NOMO-1 treated with dmso at 0.1 percent for 144 hours (cell line): ENCODE measurements at regions not wholly inside any gene's neighbourhood (a gene's known extent, or its start where the extent isn't known, plus 50 kb on each side); places are given as distances from the start of the nearest gene placed in this dataset.

ENCODE experiments used
- DNase-seq: peaks from one replicate; lab custom pipeline; 2025; ENCODE audit not compliant: unreplicated experiment; lab: John Stamatoyannopoulos, UW

- DNase-seq: no peak
These were observed 473.4 kb downstream of the CMPK2 start for GRCh38 chr2:6392354-6392753.

DNA sequence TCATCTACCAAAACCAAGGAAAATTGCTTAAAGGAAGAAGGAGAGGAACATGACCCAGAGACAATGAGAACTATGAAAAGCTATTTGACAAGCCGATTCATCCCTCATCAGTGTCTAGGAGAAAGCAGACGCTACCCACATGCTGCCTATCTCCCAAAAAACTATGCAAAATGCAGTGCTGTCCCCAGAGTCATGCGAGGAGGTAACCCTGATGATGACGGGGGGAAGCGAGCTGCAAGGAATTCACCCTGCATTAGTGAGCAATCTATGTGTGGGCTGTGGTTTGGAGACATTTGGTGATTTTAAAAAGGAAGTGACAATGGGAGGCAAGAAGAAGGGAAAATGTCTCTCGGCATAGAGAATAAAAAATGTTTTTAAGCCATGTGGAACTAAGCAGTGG lies 472.7 kb downstream of the CMPK2 start:
- no peak for DNase-seq

GRCh38 chr2:6393819-6394218 lies 471.9 kb downstream of the CMPK2 start:
- DNase-seq: no peak

DNA sequence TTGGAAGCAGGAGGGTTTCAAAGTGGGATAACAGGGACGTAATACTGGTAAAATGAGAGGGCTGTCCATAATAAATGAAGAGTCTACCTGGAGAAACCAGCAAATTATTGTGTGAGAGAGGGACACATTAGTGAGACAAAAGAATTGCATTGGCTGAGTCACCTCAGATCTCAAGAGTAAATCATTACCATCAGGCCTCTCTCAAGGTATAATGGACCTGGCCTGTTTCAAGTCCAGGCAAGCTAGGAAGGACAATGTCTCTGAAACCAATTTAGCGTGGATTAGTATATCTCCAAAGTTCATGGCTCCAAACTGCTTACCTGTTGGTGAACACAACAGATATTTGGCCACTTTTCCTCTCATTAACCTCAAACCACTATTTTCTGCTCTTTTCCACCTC lies 471.4 kb downstream of the CMPK2 start:
- no peak for DNase-seq

DNA sequence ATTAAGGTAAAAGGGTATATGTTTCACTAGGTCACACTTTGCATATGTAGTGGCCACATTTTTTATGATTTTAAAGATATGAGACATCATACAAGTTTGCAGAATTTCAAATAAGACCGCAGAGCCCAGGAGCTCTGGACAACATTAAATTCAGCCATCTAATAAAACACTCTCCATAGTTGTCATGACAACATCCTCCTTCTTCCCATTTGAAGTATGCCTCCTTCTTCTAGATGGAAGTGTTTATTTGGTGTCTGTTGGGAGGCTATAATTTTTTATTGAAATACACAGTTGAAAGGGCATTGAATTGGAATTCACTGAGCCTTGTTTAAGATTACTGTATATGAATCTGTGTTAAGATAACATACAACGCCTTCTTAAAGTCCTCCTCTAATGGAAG lies 467.3 kb downstream of the CMPK2 start:
- DNase-seq: no peak

- DNase-seq: no peak
These were observed 464.4 kb downstream of the CMPK2 start for GRCh38 chr2:6401301-6401700.

- no peak for DNase-seq
These were observed 457.6 kb downstream of the CMPK2 start for GRCh38 chr2:6408057-6408456.

DNA sequence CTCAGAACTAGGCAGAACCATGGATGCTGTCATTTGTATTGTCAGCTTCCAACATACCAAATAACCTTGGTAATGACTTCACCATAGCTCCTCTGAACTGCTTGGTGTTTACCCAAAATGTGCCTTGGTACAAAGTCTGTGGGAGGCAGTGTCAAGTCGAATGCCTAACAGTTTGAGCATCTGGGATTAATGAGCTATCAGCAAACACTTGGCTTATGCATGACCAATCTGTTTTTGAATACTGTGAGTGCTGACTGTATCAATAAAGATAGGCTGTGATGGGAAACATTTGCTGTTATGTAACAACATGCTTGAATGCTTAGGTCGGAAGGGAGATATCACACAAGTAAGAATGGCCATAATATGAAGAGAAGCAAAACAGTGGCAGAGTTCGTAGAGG lies 455.4 kb downstream of the CMPK2 start:
- no peak for DNase-seq

- no peak for DNase-seq
These were observed 453.1 kb downstream of the CMPK2 start for GRCh38 chr2:6412533-6413091.

DNA sequence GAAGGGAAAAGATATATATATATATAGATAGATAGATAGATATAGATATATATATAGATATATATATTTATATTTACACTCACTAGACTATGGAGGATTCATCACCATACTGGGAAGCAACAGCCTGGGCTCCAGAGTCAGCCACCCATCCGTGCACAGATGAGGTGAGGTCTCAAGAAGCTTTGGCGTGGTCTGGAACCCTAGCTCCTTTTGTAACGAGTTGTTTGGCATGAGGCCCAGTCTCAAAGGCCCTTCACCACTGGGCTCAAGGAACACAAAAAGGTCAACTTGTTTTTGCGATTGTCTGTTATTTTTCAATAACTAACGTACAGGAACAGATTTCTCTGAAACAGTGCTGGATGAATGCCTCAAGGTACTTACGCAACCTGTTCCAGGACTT lies 448.7 kb downstream of the CMPK2 start:
- DNase-seq: no peak

GRCh38 chr2:6418291-6418690 lies 447.4 kb downstream of the CMPK2 start:
- DNase-seq: no peak

DNA sequence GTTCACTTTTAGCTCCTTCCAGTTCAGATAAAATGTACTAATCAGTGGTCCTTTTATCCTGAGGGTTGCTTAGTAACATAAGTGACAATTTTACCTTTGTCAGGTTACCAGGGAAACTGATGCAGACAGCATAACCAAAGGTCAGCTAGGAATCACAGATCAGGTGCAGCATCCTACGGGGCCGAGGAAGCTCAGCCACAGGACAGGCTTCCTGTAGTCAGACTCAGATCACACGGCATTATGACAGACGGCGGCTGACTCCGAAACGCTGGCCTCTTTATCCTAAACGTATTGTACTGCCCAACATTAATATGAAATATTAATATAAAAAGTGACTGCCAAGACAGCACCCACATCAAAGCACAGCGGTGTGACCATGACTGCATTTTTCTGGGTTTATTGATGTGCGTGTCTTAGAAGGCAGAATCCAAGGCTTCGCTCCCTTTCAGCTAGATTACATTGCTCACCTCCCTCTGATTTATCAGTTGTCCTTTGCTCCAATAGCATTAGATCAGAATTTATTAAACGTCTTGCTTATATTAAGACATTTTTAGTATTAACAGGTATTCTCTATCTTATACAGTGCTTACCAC lies 444.5 kb downstream of the CMPK2 start:
- DNase-seq: no peak

- DNase-seq: no peak
These were observed 443.8 kb downstream of the CMPK2 start for GRCh38 chr2:6421888-6422287.

GRCh38 chr2:6423157-6423556 lies 442.6 kb downstream of the CMPK2 start:
- no peak for DNase-seq

DNA sequence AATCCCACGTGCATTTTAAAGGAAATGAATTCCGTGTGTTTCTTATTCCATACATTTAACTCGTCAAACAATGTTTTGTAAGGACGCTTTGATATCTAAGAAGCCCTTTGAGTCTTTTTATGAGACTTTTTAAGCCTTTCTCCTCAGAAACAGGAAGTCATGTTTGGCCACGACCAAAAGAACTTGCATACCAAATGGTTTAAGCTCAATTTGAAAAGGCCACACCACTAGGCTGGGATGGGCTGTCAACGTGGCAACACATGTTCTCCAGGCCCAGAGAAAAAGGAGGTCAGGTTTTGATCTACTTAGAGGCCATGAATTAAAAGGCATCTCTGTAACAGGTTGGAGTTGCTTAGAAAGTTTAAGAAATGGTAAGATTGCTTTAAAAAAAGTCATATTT lies 441.8 kb downstream of the CMPK2 start:
- DNase-seq: no peak

- no peak for DNase-seq
These were observed 440.7 kb downstream of the CMPK2 start for GRCh38 chr2:6425032-6425431.

DNA sequence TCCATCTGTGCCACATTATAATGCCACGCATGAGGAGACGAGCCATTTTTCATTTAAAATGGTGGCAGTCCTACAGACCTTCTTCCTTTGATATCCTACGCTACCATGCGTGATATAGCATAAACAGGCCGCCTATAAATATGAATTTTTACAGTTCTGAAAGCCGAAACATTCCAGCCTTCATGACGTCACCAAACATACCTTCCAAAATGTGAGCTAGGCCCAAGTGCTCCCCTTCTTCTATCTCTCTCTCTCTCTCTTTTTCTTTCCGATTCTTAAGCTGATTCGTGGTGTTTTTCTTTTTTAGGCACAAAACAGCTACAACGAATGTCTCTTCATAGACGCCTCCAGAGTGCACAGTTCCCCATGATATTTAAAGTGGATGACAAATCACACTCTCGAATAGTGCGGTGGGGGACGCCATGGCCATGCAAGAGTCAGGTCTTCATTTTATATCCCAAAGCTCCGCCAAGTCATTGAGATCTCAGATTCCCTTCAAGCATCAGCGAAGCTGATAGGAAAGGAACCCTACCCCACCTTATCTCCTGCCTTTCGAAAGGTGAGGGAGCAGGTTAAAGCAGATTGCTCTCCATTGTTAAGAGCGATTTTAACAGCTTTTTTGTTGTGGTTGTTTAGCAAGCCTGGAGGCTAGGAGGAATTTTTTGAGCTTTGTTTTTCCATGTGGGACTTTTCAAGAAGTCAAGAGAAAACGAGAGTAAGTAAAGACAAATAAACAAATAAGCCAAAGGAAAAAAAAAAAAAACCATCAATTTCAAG lies 436.3 kb downstream of the CMPK2 start:
- DNase-seq: no peak

DNA sequence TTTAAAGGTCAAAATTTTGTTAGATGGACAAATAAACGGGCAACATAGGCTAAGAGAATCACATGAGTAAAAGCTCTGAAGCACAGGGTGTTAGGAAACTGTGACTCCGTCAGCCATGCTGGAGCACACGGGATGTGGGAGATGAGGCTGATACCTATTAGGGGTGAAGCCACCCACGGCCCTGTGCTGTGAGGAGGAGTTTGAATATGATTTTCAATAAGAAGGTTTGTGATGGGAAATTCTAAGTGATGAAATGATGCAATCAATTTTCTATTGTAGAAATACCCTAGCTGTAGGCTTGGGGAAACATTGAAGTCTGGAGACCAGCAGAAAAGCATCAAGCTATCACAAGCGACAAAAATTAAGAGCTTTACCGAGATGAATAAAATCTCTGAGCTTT lies 431.3 kb downstream of the CMPK2 start:
- DNase-seq: no peak

DNA sequence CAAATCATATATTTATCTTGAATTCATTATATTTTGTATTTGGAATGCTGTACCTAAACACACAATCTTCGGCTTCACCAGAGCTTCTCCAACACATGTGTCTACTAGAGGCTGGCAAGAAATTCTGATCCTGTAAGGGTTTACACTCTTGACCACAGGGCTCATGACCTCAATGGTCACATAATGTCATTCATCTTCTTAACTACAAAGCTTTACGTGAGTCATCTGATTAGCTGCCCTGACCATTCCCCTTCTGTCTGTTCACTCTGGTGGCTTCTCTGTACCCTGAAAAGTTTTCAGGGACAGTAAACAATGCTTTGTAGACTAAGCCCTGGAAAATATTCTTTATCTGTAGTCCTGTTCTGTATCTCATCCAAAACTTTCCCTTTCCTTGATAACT lies 423.9 kb downstream of the CMPK2 start:
- no peak for DNase-seq

DNA sequence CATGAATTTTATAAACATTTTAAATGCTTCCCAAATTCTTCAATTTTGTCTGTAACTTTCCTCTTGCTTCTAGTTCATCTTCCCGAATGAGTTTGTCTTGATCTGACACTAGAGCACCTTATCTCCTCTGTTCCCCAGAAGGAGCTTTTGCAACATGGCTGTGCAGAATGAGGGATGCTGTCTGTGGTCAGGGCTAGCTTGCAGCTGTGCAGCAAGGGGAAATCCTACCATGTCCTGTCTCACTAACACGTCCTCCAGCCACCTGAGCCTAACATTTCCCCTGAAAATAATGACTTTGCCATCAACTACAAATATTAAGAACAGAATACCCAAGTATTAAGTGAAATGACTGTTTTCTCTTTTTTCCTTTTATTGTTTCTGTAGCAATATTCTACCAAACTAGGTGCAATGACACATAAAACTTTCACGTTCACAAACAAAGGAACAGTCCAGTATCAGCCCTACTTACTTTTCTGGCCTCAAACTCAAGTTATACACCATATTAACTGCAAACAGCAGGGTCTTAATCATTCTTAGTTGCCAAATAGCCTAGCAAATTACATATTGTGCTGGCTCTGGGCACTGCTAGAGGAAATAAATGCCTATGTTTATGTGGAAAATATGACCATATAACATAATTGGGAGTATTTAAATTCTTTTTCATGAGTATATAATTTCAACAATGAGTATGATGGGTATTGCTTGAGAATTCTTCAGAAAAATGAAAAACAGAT lies 423.3 kb downstream of the CMPK2 start:
- no peak for DNase-seq

GRCh38 chr2:6443061-6443823 lies 422.5 kb downstream of the CMPK2 start:
- DNase-seq: no peak
